Kidney epithelial cell (primary cell): ENCODE measurements at regions not wholly inside any gene's neighbourhood (a gene's known extent, or its start where the extent isn't known, plus 50 kb on each side); places are given as distances from the start of the nearest gene placed in this dataset.

ENCODE experiments used
- DNase-seq: peaks from one replicate; pipeline ENCODE4 v3.0.0-alpha.2; 2010; ENCODE audit warnings: low read depth
- H3K27me3 ChIP-seq: 2 replicates; pipeline ENCODE4 v1.6.0; 2011; ENCODE audit warnings: low read length; ENCODE audit not compliant: control insufficient read depth, insufficient read depth
- H3K36me3 ChIP-seq: 2 replicates; pipeline ENCODE4 v1.5.1; 2011; ENCODE audit warnings: low read length; ENCODE audit not compliant: control insufficient read depth, insufficient read depth
- H3K4me3 ChIP-seq: 2 replicates; pipeline ENCODE4 v1.5.1; 2011; ENCODE audit warnings: low read depth, mild to moderate bottlenecking, control low read depth, low read length
- CTCF ChIP-seq: IDR thresholded peaks from 2 replicates; pipeline ENCODE4 v1.5.1; 2011; ENCODE audit warnings: mild to moderate bottlenecking, moderate library complexity, low read length, control low read depth, inconsistent platforms; ENCODE audit not compliant: insufficient read depth, poor library complexity, severe bottlenecking

GRCh38 chr22:47394504-47395440, 632.3 kb downstream of the TBC1D22A start:
- Histone ChIP-seq H3K36me3 (no peaks in the 10 kb centered on the region), H3K4me3 (no peak overlapping the region), H3K27me3 (no peaks in the 10 kb centered on the region)
- no peak for TF ChIP-seq CTCF
- DNase-seq: no peak

GRCh38 chr22:47393191-47393590, 630.7 kb downstream of the TBC1D22A start:
- Histone ChIP-seq H3K36me3 (no peaks in the 10 kb centered on the region), H3K27me3 (no peaks in the 10 kb centered on the region), H3K4me3 (no peak overlapping the region)
- no peak for DNase-seq
- no peak for TF ChIP-seq CTCF

GRCh38 chr22:47392729-47393128, 630.3 kb downstream of the TBC1D22A start:
- no peak for TF ChIP-seq CTCF
- no peaks in the 10 kb centered on the region for H3K36me3 ChIP-seq
- no peak for DNase-seq
- H3K4me3 ChIP-seq: no peak overlapping the region
- no peaks in the 10 kb centered on the region for H3K27me3 ChIP-seq

DNA sequence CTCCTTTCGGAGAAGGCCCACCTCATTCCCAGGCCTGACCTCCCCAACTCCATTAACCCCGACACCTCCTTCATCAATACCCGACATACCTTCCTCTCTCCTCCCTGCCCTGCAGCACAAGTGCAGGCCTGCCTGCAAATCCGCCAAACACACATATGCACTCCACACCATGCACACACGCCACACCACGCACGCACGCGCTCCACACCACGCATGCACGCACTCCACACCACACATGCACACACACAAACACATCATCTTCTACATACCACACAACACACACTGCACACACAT, 629.6 kb downstream of the TBC1D22A start:
- Histone ChIP-seq H3K36me3 (no peaks in the 10 kb centered on the region), H3K4me3 (no peak overlapping the region), H3K27me3 (no peaks in the 10 kb centered on the region)
- DNase-seq: no peak
- TF ChIP-seq CTCF: no peak

DNA sequence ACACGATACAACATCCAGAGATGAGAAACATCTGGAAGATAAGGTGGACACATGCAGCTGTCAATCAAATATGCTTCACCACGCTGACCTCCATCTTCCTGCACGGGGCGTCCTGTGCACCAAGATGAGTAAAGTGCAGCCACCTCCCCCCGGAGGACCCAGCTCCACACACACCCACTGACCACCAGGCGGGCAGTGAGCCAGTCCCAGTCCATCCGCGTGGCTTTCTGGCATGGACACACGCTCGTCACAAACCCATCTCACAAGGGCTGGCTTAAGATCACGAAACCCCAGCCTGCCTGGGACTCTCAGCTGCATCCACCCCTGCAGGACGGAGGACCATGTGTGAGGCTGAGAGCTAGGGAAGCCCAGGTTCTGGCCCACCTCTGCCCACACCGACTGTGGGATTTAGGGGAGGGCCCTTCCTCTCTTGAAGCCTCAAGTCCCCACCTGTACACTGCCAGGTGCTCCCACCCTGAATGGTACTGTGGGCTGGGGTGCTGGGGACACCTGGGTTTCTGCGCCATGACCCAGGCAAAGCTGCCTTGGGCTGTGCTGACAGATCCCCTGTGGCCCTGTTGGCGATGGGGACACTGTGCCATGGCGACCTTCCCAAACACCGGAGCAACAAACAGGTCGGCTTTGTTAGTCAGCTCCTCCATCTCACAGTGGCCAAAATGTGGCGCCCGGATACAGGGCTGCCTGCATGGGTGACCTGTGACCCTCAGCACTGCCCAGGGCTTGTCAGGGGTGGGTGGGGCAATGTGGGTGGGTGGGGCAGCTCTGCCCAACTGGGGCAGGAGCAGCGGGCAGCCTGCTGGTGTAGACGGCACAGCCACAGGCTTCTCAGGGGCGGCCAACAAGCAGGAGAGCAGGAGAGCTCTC, 629.0 kb downstream of the TBC1D22A start:
- no peak for TF ChIP-seq CTCF
- DNase-seq: no peak
- Histone ChIP-seq H3K4me3 (no peak overlapping the region), H3K36me3 (no peaks in the 10 kb centered on the region), H3K27me3 (no peaks in the 10 kb centered on the region)
